ENCODE measurements at regions not wholly inside any gene's neighbourhood (a gene's known extent, or its start where the extent isn't known, plus 50 kb on each side); places are given as distances from the start of the nearest gene placed in this dataset.

- no peaks in the 10 kb centered on the region for H3K4me1 ChIP-seq
- H3K9me3 ChIP-seq: no peaks in the 10 kb centered on the region
- H3K27me3 ChIP-seq: no peaks in the 10 kb centered on the region
- H3K36me3 ChIP-seq: no peaks in the 10 kb centered on the region
- H3K4me3 ChIP-seq (ENCODE audit: low read depth, low read length): no peak overlapping the region
- DNase-seq: no peak
- TF ChIP-seq, protein P1, sequence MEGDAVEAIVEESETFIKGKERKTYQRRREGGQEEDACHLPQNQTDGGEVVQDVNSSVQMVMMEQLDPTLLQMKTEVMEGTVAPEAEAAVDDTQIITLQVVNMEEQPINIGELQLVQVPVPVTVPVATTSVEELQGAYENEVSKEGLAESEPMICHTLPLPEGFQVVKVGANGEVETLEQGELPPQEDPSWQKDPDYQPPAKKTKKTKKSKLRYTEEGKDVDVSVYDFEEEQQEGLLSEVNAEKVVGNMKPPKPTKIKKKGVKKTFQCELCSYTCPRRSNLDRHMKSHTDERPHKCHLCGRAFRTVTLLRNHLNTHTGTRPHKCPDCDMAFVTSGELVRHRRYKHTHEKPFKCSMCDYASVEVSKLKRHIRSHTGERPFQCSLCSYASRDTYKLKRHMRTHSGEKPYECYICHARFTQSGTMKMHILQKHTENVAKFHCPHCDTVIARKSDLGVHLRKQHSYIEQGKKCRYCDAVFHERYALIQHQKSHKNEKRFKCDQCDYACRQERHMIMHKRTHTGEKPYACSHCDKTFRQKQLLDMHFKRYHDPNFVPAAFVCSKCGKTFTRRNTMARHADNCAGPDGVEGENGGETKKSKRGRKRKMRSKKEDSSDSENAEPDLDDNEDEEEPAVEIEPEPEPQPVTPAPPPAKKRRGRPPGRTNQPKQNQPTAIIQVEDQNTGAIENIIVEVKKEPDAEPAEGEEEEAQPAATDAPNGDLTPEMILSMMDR (IDR thresholded peaks at IDR 0.05; ENCODE audit: low read depth, low read length): no peak
Measured at GRCh38 chr5:168147568-168148360, 143.7 kb upstream of the WWC1 start.

DNA sequence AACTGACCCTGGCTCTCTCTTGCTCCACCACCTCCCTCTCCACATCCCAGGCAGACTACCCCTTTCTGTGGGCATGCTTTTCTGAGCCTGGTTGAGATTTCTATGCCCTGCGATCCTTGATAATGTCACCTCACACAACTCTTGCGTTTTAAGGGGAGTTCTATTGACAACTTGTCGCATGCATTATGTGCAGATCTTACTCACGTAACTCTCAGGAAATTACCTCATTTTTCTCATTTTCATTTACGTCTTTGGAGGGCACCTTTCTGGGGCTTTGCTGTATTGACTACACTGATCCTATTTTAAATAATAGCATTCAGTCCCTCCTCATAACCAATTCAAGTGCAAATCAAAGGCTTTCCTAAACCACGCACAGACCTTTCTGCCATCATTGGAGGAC, 140.4 kb upstream of the WWC1 start:
- no peaks in the 10 kb centered on the region for H3K27me3 ChIP-seq
- no peak for DNase-seq
- H3K4me1 ChIP-seq: no peaks in the 10 kb centered on the region
- no peaks in the 10 kb centered on the region for H3K36me3 ChIP-seq
- no peaks in the 10 kb centered on the region for H3K9me3 ChIP-seq
- H3K4me3 ChIP-seq (ENCODE audit: low read depth, low read length): no peak overlapping the region
- TF ChIP-seq, protein P1 (IDR thresholded peaks at IDR 0.05; ENCODE audit: low read depth, low read length): no peak

DNA sequence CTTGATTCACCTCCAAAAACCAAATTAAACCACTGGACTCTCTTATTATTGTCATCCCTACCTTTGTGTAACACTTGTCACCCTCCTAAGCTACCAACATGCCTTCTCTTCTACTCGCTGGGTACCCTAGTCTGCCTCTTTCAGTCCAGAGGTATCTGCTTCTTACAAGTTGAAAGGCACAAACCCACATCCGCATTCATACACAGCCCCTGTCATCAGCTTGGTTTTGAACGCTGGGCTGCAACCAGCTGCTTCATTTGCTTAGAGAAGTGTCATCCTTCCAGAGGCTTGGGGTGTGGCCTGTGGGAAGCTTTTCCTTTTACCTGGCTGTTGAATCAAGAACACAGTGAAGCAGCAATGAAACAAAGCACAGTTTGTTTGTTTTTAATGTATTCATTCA, 138.8 kb upstream of the WWC1 start:
- Histone ChIP-seq H3K4me3 (ENCODE audit: low read depth, low read length) (no peak overlapping the region), H3K36me3 (no peaks in the 10 kb centered on the region), H3K4me1 (no peaks in the 10 kb centered on the region), H3K9me3 (no peaks in the 10 kb centered on the region), H3K27me3 (no peaks in the 10 kb centered on the region)
- TF ChIP-seq, protein P1 (IDR thresholded peaks at IDR 0.05; ENCODE audit: low read depth, low read length): no peak
- no peak for DNase-seq

- Histone ChIP-seq H3K27me3 (no peaks in the 10 kb centered on the region), H3K9me3 (no peaks in the 10 kb centered on the region), H3K4me1 (no peaks in the 10 kb centered on the region), H3K36me3 (no peaks in the 10 kb centered on the region), H3K4me3 (ENCODE audit: low read depth, low read length) (no peak overlapping the region)
- DNase-seq: no peak
- TF ChIP-seq, protein P1 (IDR thresholded peaks at IDR 0.05; ENCODE audit: low read depth, low read length): no peak
Measured at GRCh38 chr5:168153263-168153875, 138.1 kb upstream of the WWC1 start.

DNA sequence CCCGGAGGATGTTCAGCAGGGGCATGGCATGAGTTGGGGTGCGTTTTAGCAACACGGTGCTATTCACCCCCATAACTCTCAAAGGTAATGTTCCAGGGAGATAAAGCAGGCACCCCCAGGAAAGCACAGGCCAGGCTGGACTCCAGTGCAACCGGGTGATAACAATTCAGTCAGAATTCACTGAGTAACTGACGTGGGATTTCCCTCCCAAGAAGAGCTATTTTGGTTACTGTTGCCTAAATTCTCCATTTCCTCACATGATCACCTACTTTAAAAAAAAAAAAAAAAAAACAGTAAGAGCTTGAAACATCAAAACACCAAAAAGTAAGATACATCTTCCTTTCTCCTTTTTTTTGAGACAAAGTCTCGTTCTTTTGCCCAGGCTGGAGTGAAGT, 137.6 kb upstream of the WWC1 start:
- no peaks in the 10 kb centered on the region for H3K9me3 ChIP-seq
- no peaks in the 10 kb centered on the region for H3K27me3 ChIP-seq
- DNase-seq: no peak
- no peaks in the 10 kb centered on the region for H3K4me1 ChIP-seq
- TF ChIP-seq, protein P1 (IDR thresholded peaks at IDR 0.05; ENCODE audit: low read depth, low read length): no peak
- H3K4me3 ChIP-seq (ENCODE audit: low read depth, low read length): no peak overlapping the region
- H3K36me3 ChIP-seq: no peaks in the 10 kb centered on the region

- Histone ChIP-seq H3K4me3 (ENCODE audit: low read depth, low read length) (no peak overlapping the region), H3K9me3 (no peaks in the 10 kb centered on the region), H3K36me3 (no peaks in the 10 kb centered on the region), H3K27me3 (no peaks in the 10 kb centered on the region), H3K4me1 (no peaks in the 10 kb centered on the region; the same call in 1 of the 2 replicates)
- no peak for DNase-seq
- TF ChIP-seq, protein P1 (IDR thresholded peaks at IDR 0.05; ENCODE audit: low read depth, low read length): no peak
Measured at GRCh38 chr5:168155585-168155984, 135.9 kb upstream of the WWC1 start.

All from BE2C (cell line).